ENCODE measurements at regions not wholly inside any gene's neighbourhood (a gene's known extent, or its start where the extent isn't known, plus 50 kb on each side); places are given as distances from the start of the nearest gene placed in this dataset.

DNA sequence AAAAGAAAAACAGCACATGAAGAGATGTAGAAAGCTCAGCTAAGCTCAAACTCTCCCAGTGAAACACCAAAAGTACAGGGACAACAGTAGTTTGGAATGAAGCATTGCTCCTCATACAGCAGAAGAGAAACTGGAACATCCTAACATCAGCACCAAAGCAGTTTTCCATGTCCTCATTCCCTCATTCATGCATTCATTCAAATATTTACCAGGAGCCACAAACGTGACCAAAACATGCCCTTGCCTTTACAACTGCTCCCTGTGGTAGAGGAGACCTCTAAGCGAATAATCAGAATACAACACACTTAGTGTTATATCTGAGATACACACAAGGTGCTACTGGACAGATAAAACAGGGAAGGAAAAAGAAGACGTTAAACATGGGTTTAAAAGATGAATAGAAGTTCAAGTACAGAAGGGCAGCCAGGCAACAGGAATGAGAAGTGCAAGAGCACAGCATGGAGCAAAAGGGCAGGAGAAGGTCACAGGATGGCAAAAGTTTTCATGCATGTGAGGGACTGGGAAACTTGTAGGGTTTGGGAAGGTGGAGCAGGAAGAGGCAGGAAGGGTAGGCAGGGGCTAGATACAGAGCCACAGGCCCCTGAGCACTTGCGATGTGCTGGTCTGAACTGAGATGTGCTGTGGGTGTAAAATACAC, 58.5 kb upstream of the LMCD1 start:
- no peak for DNase-seq

DNA sequence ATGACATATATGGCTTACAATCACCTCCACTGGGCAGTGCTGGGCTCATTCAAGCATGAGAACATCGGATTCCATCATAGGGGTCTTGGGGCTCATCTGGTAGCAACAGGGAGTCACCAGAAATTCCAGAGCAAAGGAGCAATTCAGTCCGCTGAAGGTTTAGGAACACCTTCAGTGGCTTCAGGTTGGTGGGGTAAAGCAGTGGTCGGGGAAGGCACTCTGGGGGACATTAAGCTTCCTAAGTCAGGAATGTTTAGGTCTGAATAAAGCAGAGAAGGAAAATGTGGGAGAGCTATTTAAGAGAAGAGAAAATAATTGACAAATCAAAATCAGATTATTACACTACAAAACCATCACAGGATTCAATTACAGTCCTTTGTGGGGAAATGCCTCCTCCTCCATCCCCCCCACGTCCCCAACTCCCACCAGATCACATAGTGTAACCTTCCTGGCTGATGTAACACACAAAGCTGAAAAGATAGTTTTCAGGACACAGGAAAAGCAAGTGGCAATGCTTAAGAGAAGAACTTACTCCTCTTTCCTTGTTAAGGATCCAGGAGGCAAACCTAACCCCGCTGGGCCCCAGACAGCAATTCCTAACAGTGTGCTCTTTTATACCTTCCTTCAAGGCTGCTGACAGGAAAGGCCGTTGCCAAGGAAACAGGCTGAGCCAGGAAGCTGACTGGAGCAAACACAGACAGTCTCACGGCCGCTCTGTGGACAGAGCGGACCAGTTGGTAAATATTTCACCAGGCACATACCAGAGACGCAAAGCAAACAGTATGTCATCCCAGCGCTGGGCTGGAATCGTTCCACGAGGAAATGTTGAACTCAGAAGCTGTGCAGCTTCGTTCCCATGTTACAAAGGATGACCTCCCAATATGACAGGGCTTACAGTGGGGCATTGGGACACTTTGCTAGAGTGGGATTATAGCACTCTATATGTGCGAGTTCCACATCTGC, 57.5 kb upstream of the LMCD1 start:
- DNase-seq: peak; percentile 82

DNA sequence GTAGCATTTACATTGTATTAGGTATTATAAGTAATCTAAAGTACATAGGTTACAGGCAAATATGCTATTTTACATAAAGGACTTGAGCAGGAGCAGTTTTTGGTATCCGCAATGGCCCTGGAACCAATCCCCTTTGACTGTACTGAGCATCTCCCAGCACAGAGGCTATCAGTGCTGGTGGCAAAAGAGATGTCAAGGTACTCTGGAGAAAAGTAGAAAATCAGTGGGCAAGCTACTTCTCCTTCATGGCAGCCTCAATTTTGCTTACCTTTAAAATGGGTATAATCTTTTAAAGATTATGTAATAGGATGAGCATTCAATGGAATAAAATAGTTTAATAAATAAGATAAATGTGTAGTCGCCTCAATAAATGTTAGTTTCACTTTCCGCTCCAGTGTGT, 56.7 kb upstream of the LMCD1 start:
- DNase-seq: no peak

- DNase-seq: no peak
These were observed 55.8 kb upstream of the LMCD1 start for GRCh38 chr3:8445861-8446260.

DNA sequence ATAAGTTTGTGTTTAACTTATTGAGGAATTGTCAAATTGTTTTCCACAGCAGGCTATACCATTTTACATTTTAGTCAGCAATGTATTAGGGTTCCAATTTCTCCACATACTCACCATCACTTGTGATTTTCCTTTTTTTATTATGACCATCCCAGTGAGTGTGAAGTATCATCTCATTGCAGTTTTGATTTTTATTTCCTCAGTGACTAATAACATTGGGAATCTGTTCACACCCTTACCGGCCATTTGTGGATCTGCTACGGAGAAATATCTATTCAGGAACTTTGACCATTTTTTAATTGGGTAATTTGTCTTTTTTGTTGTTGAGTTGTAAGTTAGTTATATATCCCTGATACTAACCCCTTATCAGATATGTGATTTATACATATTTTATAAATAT, 54.8 kb upstream of the LMCD1 start:
- no peak for DNase-seq

DNA sequence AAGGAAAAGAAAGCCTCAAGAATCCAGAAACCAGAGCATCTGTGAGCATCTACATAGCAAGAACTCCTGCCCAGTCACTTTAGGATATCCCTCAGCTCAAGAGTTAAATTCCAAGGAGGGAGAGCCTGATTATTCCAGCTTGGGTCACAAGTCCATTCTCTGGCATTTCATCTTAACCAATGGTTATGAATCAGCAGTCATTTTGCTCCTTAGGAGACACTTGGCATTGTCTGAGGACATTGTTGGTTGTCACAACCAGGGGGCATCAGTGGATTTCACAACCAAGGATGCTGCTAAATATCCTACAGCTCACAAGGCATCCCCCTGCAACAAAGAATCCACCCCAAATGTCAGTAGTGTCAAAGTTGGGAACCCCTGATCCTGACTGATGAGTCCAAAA, 51.0 kb upstream of the LMCD1 start:
- DNase-seq: no peak

GRCh38 chr3:8451696-8452095, 49.9 kb upstream of the LMCD1 start:
- DNase-seq: no peak
